ENCODE measurements at regions not wholly inside any gene's neighbourhood (a gene's known extent, or its start where the extent isn't known, plus 50 kb on each side); places are given as distances from the start of the nearest gene placed in this dataset.

DNA sequence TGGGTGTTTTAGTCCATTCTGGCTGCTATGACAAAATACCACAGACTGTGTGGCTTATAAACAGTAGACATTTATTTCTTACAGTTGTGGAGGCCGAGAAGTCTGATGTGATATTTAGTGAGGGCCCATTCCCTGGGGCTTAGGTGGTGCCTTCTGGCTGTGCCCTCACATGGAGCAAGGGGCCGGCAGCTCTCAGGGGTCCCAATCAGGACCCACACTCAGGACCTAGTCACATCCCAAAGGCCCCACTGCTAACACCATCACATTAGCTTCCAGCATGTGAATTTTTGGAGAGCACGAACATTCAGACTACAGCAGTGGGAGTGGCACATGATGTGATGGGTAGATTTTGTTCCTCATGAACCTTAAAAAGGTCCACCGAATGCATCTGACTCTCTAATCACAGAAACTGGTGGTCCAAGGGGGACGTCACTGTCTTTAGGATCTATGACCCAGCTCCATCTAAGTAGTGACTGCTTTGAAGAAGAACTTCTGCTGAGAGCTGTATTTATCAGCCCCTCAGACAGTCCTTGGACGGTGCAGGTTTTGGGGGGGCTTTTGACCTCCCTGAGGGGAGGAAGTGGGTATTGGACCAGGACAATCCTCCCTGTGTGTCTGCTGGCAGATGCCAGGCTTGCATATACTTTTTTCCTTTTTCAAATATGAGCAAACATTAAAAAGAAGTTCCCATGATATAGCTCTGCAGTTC lies 154.5 kb upstream of the ZNF32 start:
- no peak overlapping the region for H3K27ac Mint-ChIP-seq
- Histone ChIP-seq H3K4me1 (ENCODE audit: control insufficient read depth, insufficient read depth, low read length, poor library complexity, severe bottlenecking) (peaks cover under 1% of the 10 kb centered on the region), H3K36me3 (ENCODE audit: control insufficient read depth, insufficient read depth, low read length) (no peaks in the 10 kb centered on the region), H3K27ac (ENCODE audit: insufficient read depth, low read length, poor library complexity, severe bottlenecking) (no peak overlapping the region), H3K4me3 (ENCODE audit: low read depth, low read length) (no peak overlapping the region), H3K9me3 (ENCODE audit: control insufficient read depth in 2 of 2, low read length in 2 of 2) (no peaks in the 10 kb centered on the region), H3K27me3 (ENCODE audit: control insufficient read depth, insufficient read depth, low read length) (no peaks in the 10 kb centered on the region)
- H3K4me1 Mint-ChIP-seq: peaks cover 0 to 10% (median 3%) of the 10 kb centered on the region in 4 donors
- H3K4me3 Mint-ChIP-seq: no peak overlapping the region
- peaks cover 15% of the 10 kb centered on the region for H3K27me3 Mint-ChIP-seq
- H3K36me3 Mint-ChIP-seq: peaks cover 6% of the 10 kb centered on the region
- ATAC-seq (ENCODE audit: low read depth in 2 of 2) (no peak), DNase-seq (no peak)
- peaks cover 0 to 2% (median 0%) of the 10 kb centered on the region in 7 donors for H3K9me3 Mint-ChIP-seq

DNA sequence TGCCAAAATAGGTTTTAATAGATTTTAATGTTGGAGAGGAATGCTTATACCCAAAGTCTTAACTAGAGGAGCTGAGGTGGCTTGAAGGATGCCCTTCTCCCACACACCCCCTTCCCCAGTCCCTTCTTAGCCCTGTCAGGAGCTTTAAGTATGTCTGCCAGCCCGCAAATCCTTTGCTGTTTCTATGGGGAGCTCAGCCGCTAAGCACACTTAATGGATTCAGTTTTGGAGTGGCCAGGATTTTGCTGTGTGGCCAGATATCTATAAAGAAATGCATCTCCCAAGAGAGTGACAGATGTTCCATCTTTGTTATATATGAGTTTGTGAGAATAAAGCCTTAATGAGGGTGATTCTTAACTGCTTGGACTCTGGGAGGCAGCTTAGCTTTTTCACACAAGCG lies 152.9 kb upstream of the ZNF32 start:
- Histone ChIP-seq H3K4me3 (ENCODE audit: low read depth, low read length) (no peak overlapping the region), H3K36me3 (ENCODE audit: control insufficient read depth, insufficient read depth, low read length) (no peaks in the 10 kb centered on the region), H3K27me3 (ENCODE audit: control insufficient read depth, insufficient read depth, low read length) (no peaks in the 10 kb centered on the region), H3K9me3 (ENCODE audit: control insufficient read depth in 2 of 2, low read length in 2 of 2) (no peaks in the 10 kb centered on the region), H3K27ac (ENCODE audit: insufficient read depth, low read length, poor library complexity, severe bottlenecking) (no peak overlapping the region), H3K4me1 (ENCODE audit: control insufficient read depth, insufficient read depth, low read length, poor library complexity, severe bottlenecking) (no peaks in the 10 kb centered on the region)
- DNase-seq: no peak
- H3K4me1 Mint-ChIP-seq: peaks cover 0 to 4% (median under 1%) of the 10 kb centered on the region in 4 donors
- peaks cover 13% of the 10 kb centered on the region for H3K27me3 Mint-ChIP-seq
- H3K4me3 Mint-ChIP-seq: no peak overlapping the region
- peaks cover 0 to 2% (median 0%) of the 10 kb centered on the region in 7 donors for H3K9me3 Mint-ChIP-seq
- no peak overlapping the region for H3K27ac Mint-ChIP-seq
- peaks cover 6% of the 10 kb centered on the region for H3K36me3 Mint-ChIP-seq
- ATAC-seq (ENCODE audit: low read depth in 2 of 2): no peak

GRCh38 chr10:43801140-43801539 lies 152.5 kb upstream of the ZNF32 start:
- Histone ChIP-seq H3K27me3 (ENCODE audit: control insufficient read depth, insufficient read depth, low read length) (no peaks in the 10 kb centered on the region), H3K4me1 (ENCODE audit: control insufficient read depth, insufficient read depth, low read length, poor library complexity, severe bottlenecking) (no peaks in the 10 kb centered on the region), H3K36me3 (ENCODE audit: control insufficient read depth, insufficient read depth, low read length) (no peaks in the 10 kb centered on the region), H3K4me3 (ENCODE audit: low read depth, low read length) (no peak overlapping the region), H3K9me3 (ENCODE audit: control insufficient read depth in 2 of 2, low read length in 2 of 2) (no peaks in the 10 kb centered on the region), H3K27ac (ENCODE audit: insufficient read depth, low read length, poor library complexity, severe bottlenecking) (no peak overlapping the region)
- no peak for DNase-seq
- no peak overlapping the region for H3K4me3 Mint-ChIP-seq
- H3K4me1 Mint-ChIP-seq: peaks cover 0 to 4% (median under 1%) of the 10 kb centered on the region in 4 donors
- H3K27ac Mint-ChIP-seq: no peak overlapping the region
- H3K9me3 Mint-ChIP-seq: peaks cover 0 to 2% (median 0%) of the 10 kb centered on the region in 7 donors
- peaks cover 6% of the 10 kb centered on the region for H3K36me3 Mint-ChIP-seq
- ATAC-seq (ENCODE audit: low read depth in 2 of 2): no peak
- peaks cover 13% of the 10 kb centered on the region for H3K27me3 Mint-ChIP-seq

GRCh38 chr10:43796781-43797180 lies 148.1 kb upstream of the ZNF32 start:
- Mint-ChIP-seq H3K9me3 (peaks cover 0 to 2% (median 0%) of the 10 kb centered on the region in 7 donors), H3K36me3 (peaks cover 6% of the 10 kb centered on the region), H3K27me3 (peaks cover 12% of the 10 kb centered on the region), H3K4me3 (no peak overlapping the region), H3K4me1 (peaks cover 0 to 4% (median 0%) of the 10 kb centered on the region in 4 donors), H3K27ac (no peak overlapping the region)
- Histone ChIP-seq H3K4me1 (ENCODE audit: control insufficient read depth, insufficient read depth, low read length, poor library complexity, severe bottlenecking) (no peaks in the 10 kb centered on the region), H3K27ac (ENCODE audit: insufficient read depth, low read length, poor library complexity, severe bottlenecking) (no peak overlapping the region), H3K27me3 (ENCODE audit: control insufficient read depth, insufficient read depth, low read length) (no peaks in the 10 kb centered on the region), H3K9me3 (ENCODE audit: control insufficient read depth in 2 of 2, low read length in 2 of 2) (no peaks in the 10 kb centered on the region), H3K4me3 (ENCODE audit: low read depth, low read length) (no peak overlapping the region), H3K36me3 (ENCODE audit: control insufficient read depth, insufficient read depth, low read length) (no peaks in the 10 kb centered on the region)
- ATAC-seq (ENCODE audit: low read depth in 2 of 2): no peak
- no peak for DNase-seq

GRCh38 chr10:43795639-43796038 lies 147.0 kb upstream of the ZNF32 start:
- no peak overlapping the region for H3K4me3 Mint-ChIP-seq

GRCh38 chr10:43795093-43795492 lies 146.4 kb upstream of the ZNF32 start:
- H3K27ac ChIP-seq (ENCODE audit: insufficient read depth, low read length, poor library complexity, severe bottlenecking): no peak overlapping the region
- no peak overlapping the region for H3K4me3 ChIP-seq (ENCODE audit: low read depth, low read length)
- H3K27ac Mint-ChIP-seq: no peak overlapping the region
- H3K36me3 ChIP-seq (ENCODE audit: control insufficient read depth, insufficient read depth, low read length): no peaks in the 10 kb centered on the region
- peaks cover 0 to 2% (median 0%) of the 10 kb centered on the region in 4 donors for H3K4me1 Mint-ChIP-seq
- no peak overlapping the region for H3K4me3 Mint-ChIP-seq
- H3K27me3 Mint-ChIP-seq: peaks cover 12% of the 10 kb centered on the region
- ATAC-seq (ENCODE audit: low read depth in 2 of 2): no peak
- H3K4me1 ChIP-seq (ENCODE audit: control insufficient read depth, insufficient read depth, low read length, poor library complexity, severe bottlenecking): no peaks in the 10 kb centered on the region
- H3K27me3 ChIP-seq (ENCODE audit: control insufficient read depth, insufficient read depth, low read length): no peaks in the 10 kb centered on the region
- DNase-seq: no peak
- no peaks in the 10 kb centered on the region for H3K36me3 Mint-ChIP-seq
- peaks cover 0 to 2% (median 0%) of the 10 kb centered on the region in 7 donors for H3K9me3 Mint-ChIP-seq
- H3K9me3 ChIP-seq (ENCODE audit: control insufficient read depth in 2 of 2, low read length in 2 of 2): no peaks in the 10 kb centered on the region

More at GRCh38 chr10:43795639-43796038, 147.0 kb upstream of the ZNF32 start:
- Histone ChIP-seq H3K4me3 (ENCODE audit: low read depth, low read length) (no peak overlapping the region), H3K27me3 (ENCODE audit: control insufficient read depth, insufficient read depth, low read length) (no peaks in the 10 kb centered on the region), H3K9me3 (ENCODE audit: control insufficient read depth in 2 of 2, low read length in 2 of 2) (no peaks in the 10 kb centered on the region), H3K27ac (ENCODE audit: insufficient read depth, low read length, poor library complexity, severe bottlenecking) (no peak overlapping the region), H3K4me1 (ENCODE audit: control insufficient read depth, insufficient read depth, low read length, poor library complexity, severe bottlenecking) (no peaks in the 10 kb centered on the region), H3K36me3 (ENCODE audit: control insufficient read depth, insufficient read depth, low read length) (no peaks in the 10 kb centered on the region)
- peaks cover 12% of the 10 kb centered on the region for H3K27me3 Mint-ChIP-seq
- no peak overlapping the region for H3K27ac Mint-ChIP-seq
- H3K4me1 Mint-ChIP-seq: peaks cover 0 to 2% (median 0%) of the 10 kb centered on the region in 4 donors
- DNase-seq (no peak), ATAC-seq (ENCODE audit: low read depth in 2 of 2) (no peak)
- H3K9me3 Mint-ChIP-seq: peaks cover 0 to 2% (median 0%) of the 10 kb centered on the region in 7 donors
- no peaks in the 10 kb centered on the region for H3K36me3 Mint-ChIP-seq

- Mint-ChIP-seq H3K4me3 (no peak overlapping the region), H3K27me3 (peaks cover 12% of the 10 kb centered on the region), H3K4me1 (no peaks in the 10 kb centered on the region), H3K36me3 (no peaks in the 10 kb centered on the region), H3K9me3 (peaks cover 0 to 2% (median 0%) of the 10 kb centered on the region in 7 donors), H3K27ac (no peak overlapping the region)
- DNase-seq: no peak
- H3K4me3 ChIP-seq (ENCODE audit: low read depth, low read length): no peak overlapping the region
- no peaks in the 10 kb centered on the region for H3K9me3 ChIP-seq (ENCODE audit: control insufficient read depth in 2 of 2, low read length in 2 of 2)
- no peaks in the 10 kb centered on the region for H3K36me3 ChIP-seq (ENCODE audit: control insufficient read depth, insufficient read depth, low read length)
- ATAC-seq (ENCODE audit: low read depth in 2 of 2): no peak
- H3K27ac ChIP-seq (ENCODE audit: insufficient read depth, low read length, poor library complexity, severe bottlenecking): no peak overlapping the region
- H3K27me3 ChIP-seq (ENCODE audit: control insufficient read depth, insufficient read depth, low read length): no peaks in the 10 kb centered on the region
- H3K4me1 ChIP-seq (ENCODE audit: control insufficient read depth, insufficient read depth, low read length, poor library complexity, severe bottlenecking): no peaks in the 10 kb centered on the region
Observed at GRCh38 chr10:43794181-43794815, 145.6 kb upstream of the ZNF32 start.

DNA sequence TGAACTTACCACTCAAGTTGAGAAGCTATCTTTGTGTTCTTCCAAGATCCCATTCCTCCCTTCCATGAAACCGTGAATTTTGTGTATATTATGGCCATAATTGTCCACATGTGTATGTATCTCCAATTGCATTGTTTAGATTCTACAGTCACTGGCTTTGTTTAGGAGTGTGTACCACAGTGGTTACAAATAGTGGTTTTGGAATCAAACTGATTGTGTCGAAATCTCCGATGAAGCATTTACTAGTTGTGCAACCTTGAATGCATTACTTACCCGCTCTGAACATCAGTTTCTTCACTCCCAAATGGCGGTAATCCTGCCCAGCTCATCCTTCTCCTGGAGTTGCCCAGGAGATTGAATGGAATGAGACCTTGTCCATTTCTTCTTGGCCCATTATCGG lies 145.0 kb upstream of the ZNF32 start:
- H3K4me3 ChIP-seq (ENCODE audit: low read depth, low read length): no peak overlapping the region
- no peaks in the 10 kb centered on the region for H3K4me1 Mint-ChIP-seq
- H3K9me3 Mint-ChIP-seq: no peaks in the 10 kb centered on the region
- no peaks in the 10 kb centered on the region for H3K27me3 ChIP-seq (ENCODE audit: control insufficient read depth, insufficient read depth, low read length)
- no peaks in the 10 kb centered on the region for H3K36me3 Mint-ChIP-seq
- H3K27ac ChIP-seq (ENCODE audit: insufficient read depth, low read length, poor library complexity, severe bottlenecking): no peak overlapping the region
- no peak for ATAC-seq (ENCODE audit: low read depth in 2 of 2)
- no peaks in the 10 kb centered on the region for H3K36me3 ChIP-seq (ENCODE audit: control insufficient read depth, insufficient read depth, low read length)
- peaks cover 9% of the 10 kb centered on the region for H3K27me3 Mint-ChIP-seq
- H3K4me3 Mint-ChIP-seq: no peak overlapping the region
- no peaks in the 10 kb centered on the region for H3K9me3 ChIP-seq (ENCODE audit: control insufficient read depth in 2 of 2, low read length in 2 of 2)
- no peak overlapping the region for H3K27ac Mint-ChIP-seq
- no peak for DNase-seq
- no peaks in the 10 kb centered on the region for H3K4me1 ChIP-seq (ENCODE audit: control insufficient read depth, insufficient read depth, low read length, poor library complexity, severe bottlenecking)
